Pons (tissue), 1 donor: ENCODE measurements at regions not wholly inside any gene's neighbourhood (a gene's known extent, or its start where the extent isn't known, plus 50 kb on each side); places are given as distances from the start of the nearest gene placed in this dataset.
A peak's percentile ranks its signal among the peaks of the same experiment; 100 is the strongest.

Experiments used
- DNase-seq: peaks from one replicate; pipeline ENCODE4 v3.0.0-alpha.2; 2016; ENCODE audit warnings: low spot score

- DNase-seq = no peak
Measured at GRCh38 chr18:47758000-47758399, 172.5 kb downstream of the SMAD2 start.

GRCh38 chr18:47756364-47757016 is 174.0 kb downstream of the SMAD2 start:
- peak; percentile 51 for DNase-seq

- no peak for DNase-seq
Measured at GRCh38 chr18:47755102-47755456, 175.4 kb downstream of the SMAD2 start.

DNA sequence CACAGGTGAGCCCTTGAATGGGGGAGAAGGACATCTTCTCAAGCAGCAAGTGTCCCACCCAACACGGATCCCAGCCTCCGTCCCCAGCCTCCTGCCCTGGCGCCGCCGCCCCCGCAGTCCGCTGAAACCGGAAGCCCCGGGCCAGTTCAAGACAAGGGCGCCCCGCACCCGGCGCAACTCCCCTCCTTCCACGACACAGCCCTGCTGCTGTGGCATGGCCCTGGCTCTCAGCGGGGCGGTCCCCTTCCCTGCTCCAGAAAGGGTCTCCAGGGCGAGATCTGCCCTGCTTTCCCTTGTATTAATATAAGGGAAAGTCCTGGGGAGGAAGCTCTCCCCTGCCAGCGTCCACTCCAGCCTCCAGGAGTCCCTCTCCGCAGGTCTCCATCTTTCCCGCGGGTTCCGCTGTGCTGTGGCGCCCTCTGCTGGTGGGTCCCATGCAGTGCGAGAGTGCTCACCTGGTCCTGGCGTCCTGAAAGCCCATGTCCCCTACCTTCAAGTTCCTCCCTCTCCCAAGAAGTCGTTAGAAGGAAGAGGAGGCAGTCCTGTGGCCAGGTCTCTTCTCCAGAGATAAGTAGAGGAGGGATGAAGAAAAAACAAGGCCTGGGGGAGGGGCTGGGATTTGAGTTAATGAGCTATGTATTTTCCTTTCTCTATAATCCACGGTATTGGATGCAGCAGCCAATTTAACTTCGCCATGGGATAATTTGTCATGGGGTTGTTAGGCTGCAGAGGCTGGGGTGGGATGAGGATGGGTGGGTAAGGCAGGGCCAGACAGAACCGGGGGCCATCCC is 176.0 kb downstream of the SMAD2 start:
- no peak for DNase-seq

- DNase-seq = no peak
Measured at GRCh38 chr18:47752796-47753645, 177.4 kb downstream of the SMAD2 start.

- DNase-seq = no peak
Measured at GRCh38 chr18:47750889-47751423, 179.5 kb downstream of the SMAD2 start.

GRCh38 chr18:47749600-47749973 is 180.9 kb downstream of the SMAD2 start:
- no peak for DNase-seq

- DNase-seq = peak; percentile 43
Measured at GRCh38 chr18:47748847-47749599, 181.4 kb downstream of the SMAD2 start.

DNA sequence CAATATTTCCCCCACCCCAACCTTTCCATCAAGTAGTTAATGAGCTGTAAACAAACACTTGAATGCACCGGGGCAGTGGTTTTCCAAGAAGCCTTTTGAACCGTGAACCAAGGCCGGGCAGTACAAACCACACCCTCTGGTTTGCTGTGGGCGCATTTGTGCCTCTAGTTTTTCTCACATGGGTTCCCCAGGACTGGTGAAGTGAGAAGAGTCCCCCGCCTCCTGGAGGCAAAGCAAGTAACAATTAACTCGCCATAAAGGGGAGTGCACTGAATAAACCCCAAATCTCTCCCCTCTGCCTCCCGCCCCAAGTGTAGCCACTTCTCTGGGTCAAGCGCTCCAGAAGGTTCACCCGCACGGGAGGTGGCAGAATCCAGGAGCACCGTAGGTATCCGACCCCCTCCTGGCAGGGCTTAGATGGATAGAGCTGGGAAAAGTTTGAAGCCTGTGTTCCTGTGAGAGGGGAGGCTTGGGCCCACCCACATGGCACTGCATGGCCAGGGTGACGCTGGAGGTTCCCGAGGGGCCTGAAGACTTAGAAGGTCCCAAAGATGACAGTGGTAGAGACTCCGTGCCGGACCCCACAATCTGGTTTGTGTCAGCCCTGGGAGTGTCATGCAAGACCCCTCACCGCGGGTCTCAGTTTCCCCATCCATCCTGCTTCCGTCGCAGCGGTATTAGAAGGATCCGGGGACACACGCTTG is 182.2 kb downstream of the SMAD2 start:
- DNase-seq = no peak

DNA sequence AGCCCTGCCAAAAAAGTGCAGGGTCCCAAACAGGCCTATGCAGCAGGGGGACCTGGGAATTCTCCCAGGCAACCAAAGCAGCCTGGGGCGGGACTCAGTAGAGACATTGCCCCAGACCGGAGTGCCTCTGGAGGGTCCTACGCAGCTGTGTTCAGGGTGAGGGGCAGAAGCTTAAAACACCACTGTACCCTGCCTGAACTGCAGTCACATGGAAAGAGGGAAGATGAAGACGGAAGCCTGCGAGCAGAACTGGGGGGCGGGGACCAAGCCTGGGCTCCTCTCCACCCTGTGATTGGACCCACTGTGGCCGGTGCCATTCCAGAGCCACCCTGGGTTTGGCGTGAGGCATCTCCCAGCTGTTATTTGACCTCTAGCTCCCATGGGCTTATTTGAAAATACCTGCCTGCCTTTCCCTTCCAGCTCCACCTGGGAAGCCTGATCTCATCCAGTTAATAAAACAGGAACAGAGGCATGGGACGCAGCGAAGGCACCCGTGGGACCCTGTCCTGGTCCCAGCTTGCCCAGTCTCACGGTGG is 183.1 kb downstream of the SMAD2 start:
- no peak for DNase-seq

DNA sequence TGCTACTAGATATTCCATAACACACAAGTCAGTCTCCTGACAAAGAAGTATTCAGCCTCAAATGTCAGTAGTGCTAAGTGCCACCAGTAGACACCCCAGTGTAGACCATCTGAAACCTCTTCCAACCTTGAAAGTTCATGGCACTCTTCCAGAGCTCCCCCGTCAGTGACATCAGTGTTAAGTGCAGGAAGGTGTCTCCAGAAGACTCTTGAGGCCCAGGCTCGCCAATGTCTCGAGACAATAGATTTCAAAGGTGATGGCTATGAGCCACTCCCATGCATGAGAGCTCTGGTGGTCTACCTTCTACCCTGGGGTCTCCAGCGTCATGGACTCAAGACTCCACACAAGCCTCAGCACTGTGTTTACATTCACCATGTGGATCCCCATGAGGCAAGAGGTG is 183.8 kb downstream of the SMAD2 start:
- no peak for DNase-seq

DNA sequence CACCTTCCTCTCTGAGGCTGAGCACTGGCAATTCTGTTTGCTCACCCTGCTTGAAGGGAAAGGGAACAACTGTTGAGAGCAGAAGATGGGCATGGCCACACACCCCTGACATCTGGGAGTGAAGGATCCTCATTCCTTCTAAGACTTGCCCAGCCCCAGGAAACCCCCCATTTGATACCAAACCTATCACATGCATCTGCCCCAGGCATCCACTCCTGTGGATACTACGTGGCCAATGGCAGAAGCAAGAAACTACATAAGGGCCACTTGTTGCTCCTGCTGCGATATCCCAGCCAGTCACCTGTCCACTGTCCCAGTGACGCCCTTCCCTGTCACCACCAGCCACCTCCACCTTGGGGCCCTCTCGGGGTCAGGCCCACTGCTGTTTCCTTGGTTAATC is 185.2 kb downstream of the SMAD2 start:
- DNase-seq = no peak

DNA sequence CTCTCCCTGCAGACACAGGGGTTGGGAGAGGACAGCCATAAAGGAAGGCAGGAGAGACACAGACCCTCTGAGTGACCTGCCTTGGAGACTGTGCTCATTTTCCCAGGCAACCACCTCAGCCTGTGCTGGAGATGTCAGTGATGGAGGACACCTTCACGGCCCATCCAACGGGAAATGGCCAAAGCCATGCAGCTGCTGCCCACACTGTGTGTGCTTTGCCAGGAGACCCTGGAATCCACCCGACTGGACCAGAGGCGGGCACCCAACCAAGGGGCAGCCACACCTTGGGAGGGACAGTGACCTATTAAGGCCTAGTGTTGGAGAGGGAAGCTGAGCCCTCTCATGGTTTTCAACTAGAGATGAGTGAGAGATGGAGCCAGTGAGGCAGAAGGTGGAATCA is 192.5 kb downstream of the SMAD2 start:
- no peak for DNase-seq

GRCh38 chr18:47737198-47737830 is 193.1 kb downstream of the SMAD2 start:
- DNase-seq = no peak

GRCh38 chr18:47736376-47737140 is 193.9 kb downstream of the SMAD2 start:
- no peak for DNase-seq

DNA sequence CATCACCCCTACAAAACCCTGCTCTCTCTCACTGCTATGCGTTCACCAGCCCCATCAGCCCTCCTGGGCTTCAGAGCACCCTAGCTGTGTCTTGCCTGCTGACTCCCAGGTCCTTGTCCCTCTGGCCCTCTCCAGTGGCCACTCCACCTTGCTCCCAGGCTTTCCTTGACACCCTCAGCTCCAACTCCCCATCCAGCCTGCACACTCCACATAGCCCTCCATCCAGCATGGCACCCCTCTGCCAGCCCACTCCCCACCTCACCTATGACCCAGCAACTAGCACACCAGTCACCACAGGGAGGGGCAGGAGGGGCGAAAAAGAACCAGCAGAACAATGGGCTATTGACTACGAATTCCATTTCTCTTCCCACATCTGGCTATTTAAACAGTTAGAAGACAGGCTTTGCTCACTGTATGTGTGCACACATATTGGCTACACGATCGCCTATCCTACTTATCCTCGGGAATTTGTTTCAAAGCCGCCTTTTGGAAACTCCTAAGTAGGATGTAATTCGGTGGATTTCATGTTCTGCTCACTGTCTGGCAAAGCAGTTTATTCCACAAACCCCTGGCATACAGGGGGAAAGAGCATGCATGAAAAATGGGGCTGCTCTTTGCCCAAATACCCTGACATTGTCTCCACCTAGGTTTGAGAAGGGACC is 195.3 kb downstream of the SMAD2 start:
- no peak for DNase-seq

GRCh38 chr18:47731276-47731675 is 199.2 kb downstream of the SMAD2 start:
- no peak for DNase-seq

- DNase-seq = no peak
Measured at GRCh38 chr18:47730795-47731194, 199.7 kb downstream of the SMAD2 start.

- no peak for DNase-seq
Measured at GRCh38 chr18:47729356-47729755, 201.1 kb downstream of the SMAD2 start.
